Activated B cell treated with CpG ODN at 0.5 μM for 24 hours (primary cell): ENCODE measurements at regions not wholly inside any gene's neighbourhood (a gene's known extent, or its start where the extent isn't known, plus 50 kb on each side); places are given as distances from the start of the nearest gene placed in this dataset.

ENCODE experiments used
- ATAC-seq: fragments of 200-7000 bp; cut with Tn5 transposase; one replicate; pipeline ENCODE4 v1.10.0; 2021; ENCODE audit warnings: low read depth, mild to moderate bottlenecking, moderate library complexity
- CTCF ChIA-PET: fragments of 350-600 bp; sonication (Branson Sonifier 250); formaldehyde crosslinking; loops from one replicate; lab custom pipeline; 2021; ENCODE audit warnings: antibody characterized with exemption; lab: Charles Lee
- POLR2A ChIA-PET: fragments of 350-600 bp; sonication (Branson Sonifier 250); formaldehyde crosslinking; loops from one replicate; lab custom pipeline; 2021; ENCODE audit warnings: antibody characterized with exemption; lab: Charles Lee
- DNase-seq: peaks from one replicate; pipeline ENCODE4 v3.0.0; 2022
- H3K27ac Mint-ChIP-seq: one replicate; pipeline ENCODE4 v1.8.0; 2020; ENCODE audit warnings: mixed read lengths
- H3K27me3 Mint-ChIP-seq: one replicate; pipeline ENCODE4 v1.8.0; 2021; ENCODE audit warnings: mixed read lengths
- H3K36me3 Mint-ChIP-seq: one replicate; pipeline ENCODE4 v1.8.0; 2021; ENCODE audit warnings: low read depth, mixed read lengths
- H3K4me1 Mint-ChIP-seq: one replicate; pipeline ENCODE4 v1.8.0; 2021; ENCODE audit warnings: mixed read lengths
- H3K4me3 Mint-ChIP-seq: one replicate; pipeline ENCODE4 v1.8.0; 2020; ENCODE audit warnings: mild to moderate bottlenecking, mixed read lengths
- H3K9me3 Mint-ChIP-seq: one replicate; pipeline ENCODE4 v1.8.0; 2020; ENCODE audit warnings: mixed read lengths
- CTCF ChIP-seq: fragments of 200-600 bp; IDR thresholded peaks from one replicate; pipeline ENCODE4 v1.8.0; 2022; ENCODE audit warnings: antibody characterized with exemption, mild to moderate bottlenecking
- intact Hi-C: fragments of 100-400 bp; cut with micrococcal nuclease; formaldehyde crosslinking; loops from one replicate; pipeline ENCODE4 v1.15.1; 2024

DNA sequence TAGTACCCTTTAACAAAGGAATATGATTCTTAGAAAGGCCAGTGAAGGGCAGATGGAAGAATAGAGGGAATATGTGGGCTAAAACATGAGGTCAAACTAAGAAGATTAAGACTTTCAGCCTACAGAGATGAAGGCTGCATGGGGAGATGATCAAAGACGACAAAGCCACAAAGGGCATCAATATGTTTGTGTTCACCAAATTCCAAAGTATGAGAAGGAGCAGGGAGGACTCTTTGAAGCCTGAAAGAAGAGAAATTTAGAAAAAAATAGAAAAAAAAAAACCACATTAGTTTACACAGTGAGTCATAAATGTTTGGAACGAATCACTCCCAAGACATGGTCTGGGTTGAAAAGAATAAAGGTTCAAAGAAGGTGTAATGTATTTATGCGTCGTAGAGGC is 131.8 kb downstream of the NEDD1 start:
- ATAC-seq = no peak
- CTCF ChIA-PET = no interaction called here
- H3K27ac Mint-ChIP-seq = no peak overlapping the region
- H3K4me3 Mint-ChIP-seq = no peak overlapping the region
- H3K4me1 Mint-ChIP-seq = no peaks in the 10 kb centered on the region
- TF ChIP-seq CTCF = no peak
- intact Hi-C loops = no loop called here
- no peaks in the 10 kb centered on the region for H3K36me3 Mint-ChIP-seq
- no peak for DNase-seq
- H3K27me3 Mint-ChIP-seq = peaks cover 4% of the 10 kb centered on the region
- H3K9me3 Mint-ChIP-seq = no peaks in the 10 kb centered on the region
- POLR2A ChIA-PET = no interaction called here

- Mint-ChIP-seq H3K36me3 (no peaks in the 10 kb centered on the region), H3K27me3 (no peaks in the 10 kb centered on the region), H3K9me3 (no peaks in the 10 kb centered on the region), H3K4me3 (no peak overlapping the region), H3K27ac (no peak overlapping the region), H3K4me1 (no peaks in the 10 kb centered on the region)
- no peak for DNase-seq
- CTCF ChIA-PET = no interaction called here
- intact Hi-C loops = no loop called here
- no peak for ATAC-seq
- no peak for TF ChIP-seq CTCF
- POLR2A ChIA-PET = no interaction called here
Measured at GRCh38 chr12:97046901-97047300, 139.8 kb downstream of the NEDD1 start.

- Mint-ChIP-seq H3K4me3 (no peak overlapping the region), H3K4me1 (no peaks in the 10 kb centered on the region), H3K36me3 (no peaks in the 10 kb centered on the region), H3K9me3 (no peaks in the 10 kb centered on the region), H3K27me3 (no peaks in the 10 kb centered on the region), H3K27ac (no peak overlapping the region)
- no peak for TF ChIP-seq CTCF
- intact Hi-C loops = no loop called here
- POLR2A ChIA-PET = no interaction called here
- ATAC-seq = no peak
- no peak for DNase-seq
- CTCF ChIA-PET = no interaction called here
Measured at GRCh38 chr12:97047361-97047760, 140.3 kb downstream of the NEDD1 start.

DNA sequence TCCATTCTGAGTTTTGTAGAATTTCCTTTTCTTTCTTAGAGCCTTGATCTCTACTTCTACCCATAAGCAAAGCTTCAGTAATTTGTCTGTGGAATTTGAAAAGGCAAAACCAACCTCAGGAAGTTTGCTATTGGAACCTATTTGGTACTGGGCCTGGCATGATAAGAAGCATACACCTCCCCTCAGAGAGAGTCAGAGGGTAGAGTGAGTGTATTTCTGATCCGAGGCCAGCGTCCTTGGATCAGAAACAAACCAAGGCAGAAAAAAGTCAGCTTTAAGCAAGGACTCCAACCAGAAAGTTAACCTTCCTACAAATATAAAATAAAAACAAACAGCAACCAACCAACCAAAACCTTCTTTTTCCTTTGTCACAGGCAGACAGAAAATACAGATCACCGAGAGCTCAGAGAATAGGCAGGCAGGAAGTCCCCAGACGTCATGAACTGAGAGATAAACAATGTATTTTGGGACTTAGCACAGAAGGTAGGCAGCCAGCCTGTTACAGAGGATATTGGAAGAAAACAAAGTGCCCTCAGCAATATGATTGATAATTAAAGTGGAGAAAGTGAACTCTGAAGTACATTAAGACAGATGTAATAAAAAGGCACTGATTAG is 141.5 kb downstream of the NEDD1 start:
- Mint-ChIP-seq H3K36me3 (no peaks in the 10 kb centered on the region), H3K4me1 (no peaks in the 10 kb centered on the region), H3K27ac (no peak overlapping the region), H3K9me3 (no peaks in the 10 kb centered on the region), H3K4me3 (no peak overlapping the region), H3K27me3 (no peaks in the 10 kb centered on the region)
- ChIA-PET CTCF (no interaction called here), POLR2A (no interaction called here)
- no peak for DNase-seq
- intact Hi-C loops = no loop called here
- no peak for TF ChIP-seq CTCF
- no peak for ATAC-seq

DNA sequence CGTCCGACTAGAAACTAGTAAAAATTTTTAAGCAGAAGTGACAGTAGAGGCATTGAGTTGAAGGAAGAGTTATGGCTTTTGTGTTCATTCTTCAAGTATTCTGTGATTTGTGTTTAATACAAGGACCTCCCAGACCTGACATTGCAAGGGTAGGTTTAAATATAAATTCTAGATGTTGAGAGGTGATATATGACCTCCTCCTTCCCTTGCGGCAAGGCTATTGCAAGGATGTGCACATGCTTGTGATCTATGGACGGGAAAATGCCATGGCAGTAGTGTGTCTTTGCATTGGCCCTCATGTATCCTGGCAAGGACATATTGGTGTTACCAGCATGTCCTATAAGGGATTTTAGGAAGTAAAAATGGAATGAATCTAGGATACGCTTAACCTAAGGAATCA is 143.5 kb downstream of the NEDD1 start:
- no peak for ATAC-seq
- POLR2A ChIA-PET = no interaction called here
- no peaks in the 10 kb centered on the region for H3K36me3 Mint-ChIP-seq
- H3K27ac Mint-ChIP-seq = no peak overlapping the region
- intact Hi-C loops = no loop called here
- CTCF ChIA-PET = no interaction called here
- H3K4me3 Mint-ChIP-seq = no peak overlapping the region
- no peaks in the 10 kb centered on the region for H3K27me3 Mint-ChIP-seq
- no peaks in the 10 kb centered on the region for H3K4me1 Mint-ChIP-seq
- DNase-seq = no peak
- H3K9me3 Mint-ChIP-seq = no peaks in the 10 kb centered on the region
- TF ChIP-seq CTCF = no peak
